ENCODE measurements at regions not wholly inside any gene's neighbourhood (a gene's known extent, or its start where the extent isn't known, plus 50 kb on each side); places are given as distances from the start of the nearest gene placed in this dataset.

- Mint-ChIP-seq H3K4me1 (peaks cover 7% of the 10 kb centered on the region), H3K27me3 (ENCODE audit: low read depth in 3 of 3) (peaks cover 18 to 53% (median 29%) of the 10 kb centered on the region in 3 donors), H3K27ac (no peak overlapping the region), H3K9me3 (peaks cover 0 to 5% (median 0%) of the 10 kb centered on the region in 7 donors), H3K36me3 (no peaks in the 10 kb centered on the region), H3K4me3 (peak overlapping the region in 1 of 2 donors; percentile 26)
- Histone ChIP-seq H3K4me2 (replicated peaks; ENCODE audit: extremely low read depth, low read length, poor library complexity, severe bottlenecking) (no peak overlapping the region), H3K79me2 (ENCODE audit: insufficient read depth, low read length) (no peaks in the 10 kb centered on the region), H2AFZ (ENCODE audit: insufficient read depth, low read depth, low read length, poor library complexity, severe bottlenecking) (no peak overlapping the region), H3K9me3 (replicated peaks in 1 of 2; ENCODE audit: control insufficient read depth in 1 of 2, insufficient read depth in 1 of 2, low read length in 2 of 2) (no peaks in the 10 kb centered on the region), H3K4me1 (ENCODE audit: control insufficient read depth in 1 of 2, insufficient read depth in 2 of 2, low read length in 2 of 2) (peaks cover 4 to 12% of the 10 kb centered on the region in 2 donors), H3K27ac (ENCODE audit: low read depth in 1 of 2, low read length in 2 of 2) (no peak overlapping the region), H3K9ac (ENCODE audit: insufficient read depth, low read length, poor library complexity, severe bottlenecking) (no peak overlapping the region), H3K36me3 (replicated peaks in 1 of 2; ENCODE audit: control insufficient read depth in 1 of 2, insufficient read depth in 2 of 2, low read length in 2 of 2) (no peaks in the 10 kb centered on the region), H3K4me3 (replicated peaks in 1 of 3; ENCODE audit: low read depth in 2 of 3, low read length in 3 of 3) (no peak overlapping the region), H3K27me3 (ENCODE audit: control insufficient read depth in 2 of 2, insufficient read depth in 2 of 2, low read length in 2 of 2) (peaks cover 13 to 35% of the 10 kb centered on the region in 2 donors), H4K20me1 (ENCODE audit: insufficient read depth, low read length) (no peaks in the 10 kb centered on the region)
- TF ChIP-seq CTCF (IDR thresholded peaks at IDR 0.05) = no peak
- WGBS (ENCODE audit: insufficient coverage) = 91% methylated on average over 4 of the region's 5 CpGs
- intact Hi-C loops (cut with micrococcal nuclease) = no loop called here
- no peak for DNase-seq
Measured at GRCh38 chr1:50335036-50335435, 88.2 kb downstream of the DMRTA2 start.

- Mint-ChIP-seq H3K27ac (no peak overlapping the region), H3K27me3 (ENCODE audit: low read depth in 3 of 3) (peaks cover 18 to 55% (median 31%) of the 10 kb centered on the region in 3 donors), H3K9me3 (peaks cover 0 to 5% (median 0%) of the 10 kb centered on the region in 7 donors), H3K4me1 (peaks cover 7% of the 10 kb centered on the region), H3K4me3 (peak overlapping the region; percentile 69 to 80), H3K36me3 (no peaks in the 10 kb centered on the region)
- peak; percentile 10 to 47 (median 17) for DNase-seq
- Histone ChIP-seq H3K9me3 (replicated peaks in 1 of 2; ENCODE audit: control insufficient read depth in 1 of 2, insufficient read depth in 1 of 2, low read length in 2 of 2) (no peaks in the 10 kb centered on the region), H3K4me2 (replicated peaks; ENCODE audit: extremely low read depth, low read length, poor library complexity, severe bottlenecking) (peak overlapping the region; percentile 91), H3K27me3 (ENCODE audit: control insufficient read depth in 2 of 2, insufficient read depth in 2 of 2, low read length in 2 of 2) (peaks cover 13 to 33% of the 10 kb centered on the region in 2 donors), H3K27ac (ENCODE audit: low read depth in 1 of 2, low read length in 2 of 2) (no peak overlapping the region), H3K79me2 (ENCODE audit: insufficient read depth, low read length) (no peaks in the 10 kb centered on the region), H2AFZ (ENCODE audit: insufficient read depth, low read depth, low read length, poor library complexity, severe bottlenecking) (peak overlapping the region; percentile 86), H3K36me3 (replicated peaks in 1 of 2; ENCODE audit: control insufficient read depth in 1 of 2, insufficient read depth in 2 of 2, low read length in 2 of 2) (no peaks in the 10 kb centered on the region), H3K9ac (ENCODE audit: insufficient read depth, low read length, poor library complexity, severe bottlenecking) (peak overlapping the region; percentile 51), H4K20me1 (ENCODE audit: insufficient read depth, low read length) (no peaks in the 10 kb centered on the region), H3K4me3 (replicated peaks in 1 of 3; ENCODE audit: low read depth in 2 of 3, low read length in 3 of 3) (peak overlapping the region; percentile 31 to 77 (median 42)), H3K4me1 (ENCODE audit: control insufficient read depth in 1 of 2, insufficient read depth in 2 of 2, low read length in 2 of 2) (peaks cover 4 to 12% of the 10 kb centered on the region in 2 donors)
- WGBS (ENCODE audit: insufficient coverage) = 3% methylated on average over 37 of the region's 37 CpGs
- peak; percentile 80 for TF ChIP-seq CTCF (IDR thresholded peaks at IDR 0.05)
- intact Hi-C loops (cut with micrococcal nuclease) = no loop called here
Measured at GRCh38 chr1:50333595-50333974, 89.7 kb downstream of the DMRTA2 start.

Measured in CD14-positive monocyte (primary cell).